Right ventricle myocardium inferior (tissue), 1 donor: ENCODE measurements at regions not wholly inside any gene's neighbourhood (a gene's known extent, or its start where the extent isn't known, plus 50 kb on each side); places are given as distances from the start of the nearest gene placed in this dataset.

Source experiments
- ATAC-seq: fragments of 200-7000 bp; cut with Tn5 transposase; one replicate; pipeline ENCODE4 v1.9.1; 2020; ENCODE audit warnings: mild to moderate bottlenecking, moderate library complexity
- DNase-seq: peaks from one replicate; pipeline ENCODE4 v3.0.0; 2021; ENCODE audit errors: missing footprints
- intact Hi-C: fragments of 100-400 bp; cut with DNase I; formaldehyde crosslinking; loops from one replicate; pipeline ENCODE4 v1.11.0; 2022
- donor health status: DM: no; HTN: yes; CAD: no; lungs with severe emphysema.

DNA sequence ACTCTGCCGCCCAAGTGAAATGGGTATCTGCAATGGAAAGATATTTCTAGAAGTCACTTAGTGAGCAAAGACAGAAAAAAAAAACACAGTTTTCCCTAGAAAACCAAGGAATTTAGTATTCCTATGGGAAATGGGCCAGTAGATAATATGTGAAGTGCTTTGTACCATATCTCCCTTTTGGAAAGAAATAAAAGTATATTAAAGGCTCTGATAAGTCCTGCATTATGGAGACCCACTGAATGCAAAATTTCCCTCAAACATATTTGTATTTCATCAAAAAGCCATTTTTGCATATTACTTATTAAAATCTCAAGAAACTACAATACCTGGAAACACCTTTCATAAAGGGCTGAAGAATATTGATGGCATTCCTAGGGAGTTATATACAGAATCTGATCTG lies 51.6 kb upstream of the DYNLRB2 start:
- ATAC-seq: no peak
- intact Hi-C loops: no loop called here
- no peak for DNase-seq

DNA sequence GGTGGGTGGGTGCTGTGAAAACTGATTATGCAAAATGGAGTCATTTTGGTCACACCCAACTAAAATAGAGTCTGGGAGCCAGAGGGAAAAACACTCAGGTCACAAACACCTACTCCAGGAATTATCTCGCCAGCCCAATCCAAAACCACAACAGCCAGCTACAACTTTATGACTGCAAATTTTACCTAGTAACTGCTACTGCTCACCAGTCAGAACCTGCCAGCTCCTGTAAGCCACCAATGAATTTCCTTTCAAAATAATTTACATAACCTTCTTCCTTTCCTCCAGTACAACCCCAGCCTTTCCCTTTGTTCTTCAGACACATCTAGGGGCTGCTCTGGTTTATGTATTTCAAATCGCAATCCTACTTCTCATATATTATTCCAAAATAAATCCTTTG lies 52.6 kb upstream of the DYNLRB2 start:
- ATAC-seq: no peak
- intact Hi-C loops: no loop called here

DNA sequence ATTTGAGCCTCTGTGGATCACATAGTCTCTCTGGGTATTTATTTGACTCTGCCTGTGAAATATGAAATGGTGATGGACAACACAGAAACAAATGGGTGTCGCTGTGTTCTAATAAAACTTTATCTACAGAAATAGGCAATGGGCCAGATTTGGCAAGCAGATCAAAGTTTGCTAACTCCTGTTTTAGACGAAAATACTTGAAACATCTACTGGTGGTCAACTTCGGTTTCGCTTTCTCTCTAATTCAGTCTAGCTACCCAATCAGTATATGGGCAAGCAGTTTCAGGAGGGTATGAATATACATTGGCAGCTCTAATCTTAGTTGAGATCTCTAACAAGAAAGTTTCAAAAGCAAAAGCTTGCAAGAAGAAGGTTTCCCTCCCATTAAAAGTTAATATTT lies 60.1 kb upstream of the DYNLRB2 start:
- ATAC-seq: no peak
- intact Hi-C loops: no loop called here

More for the DNA sequence above, 52.6 kb upstream of the DYNLRB2 start:
- DNase-seq: no peak

DNA sequence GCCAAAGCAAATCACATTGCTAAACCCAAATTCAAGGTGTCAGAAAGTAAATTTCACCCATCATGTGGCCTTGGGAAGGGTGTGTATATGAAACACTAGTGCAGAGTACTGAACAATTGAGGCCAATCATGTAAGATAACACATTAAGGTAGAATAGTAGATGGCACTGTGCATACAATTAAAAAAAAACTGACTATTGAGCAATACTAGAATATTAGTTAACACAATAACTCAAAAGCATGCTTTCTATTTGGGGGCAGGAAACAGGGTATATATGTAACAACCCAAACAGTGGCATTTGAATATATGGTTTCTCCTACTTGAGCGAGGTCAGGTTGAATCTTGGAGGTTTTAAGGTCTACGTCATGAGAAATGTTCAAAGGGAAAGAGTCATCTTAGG lies 63.0 kb upstream of the DYNLRB2 start:
- intact Hi-C loops: no loop called here
- no peak for ATAC-seq
- no peak for DNase-seq

More for the DNA sequence above, 60.1 kb upstream of the DYNLRB2 start:
- DNase-seq: no peak

DNA sequence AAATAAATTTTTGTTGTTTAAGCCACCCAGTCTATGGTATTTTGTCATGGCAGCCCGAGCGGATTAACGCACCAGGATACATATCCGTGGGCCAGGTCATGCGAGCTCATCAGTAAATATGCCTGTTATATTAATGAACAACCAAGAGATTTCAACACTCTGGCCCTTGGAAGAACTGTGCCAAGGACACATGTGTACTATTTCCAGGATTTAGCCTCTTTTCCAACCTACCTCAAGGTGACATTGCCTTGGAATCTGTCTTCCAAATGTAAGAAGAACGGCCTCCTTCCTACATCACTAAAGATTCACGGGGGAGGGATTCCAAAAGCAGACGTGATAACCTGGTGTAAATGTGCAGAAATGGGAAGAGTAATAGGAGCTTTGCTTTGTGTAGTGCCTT lies 72.8 kb upstream of the DYNLRB2 start:
- intact Hi-C loops: no loop called here
- DNase-seq (no peak), ATAC-seq (no peak)

DNA sequence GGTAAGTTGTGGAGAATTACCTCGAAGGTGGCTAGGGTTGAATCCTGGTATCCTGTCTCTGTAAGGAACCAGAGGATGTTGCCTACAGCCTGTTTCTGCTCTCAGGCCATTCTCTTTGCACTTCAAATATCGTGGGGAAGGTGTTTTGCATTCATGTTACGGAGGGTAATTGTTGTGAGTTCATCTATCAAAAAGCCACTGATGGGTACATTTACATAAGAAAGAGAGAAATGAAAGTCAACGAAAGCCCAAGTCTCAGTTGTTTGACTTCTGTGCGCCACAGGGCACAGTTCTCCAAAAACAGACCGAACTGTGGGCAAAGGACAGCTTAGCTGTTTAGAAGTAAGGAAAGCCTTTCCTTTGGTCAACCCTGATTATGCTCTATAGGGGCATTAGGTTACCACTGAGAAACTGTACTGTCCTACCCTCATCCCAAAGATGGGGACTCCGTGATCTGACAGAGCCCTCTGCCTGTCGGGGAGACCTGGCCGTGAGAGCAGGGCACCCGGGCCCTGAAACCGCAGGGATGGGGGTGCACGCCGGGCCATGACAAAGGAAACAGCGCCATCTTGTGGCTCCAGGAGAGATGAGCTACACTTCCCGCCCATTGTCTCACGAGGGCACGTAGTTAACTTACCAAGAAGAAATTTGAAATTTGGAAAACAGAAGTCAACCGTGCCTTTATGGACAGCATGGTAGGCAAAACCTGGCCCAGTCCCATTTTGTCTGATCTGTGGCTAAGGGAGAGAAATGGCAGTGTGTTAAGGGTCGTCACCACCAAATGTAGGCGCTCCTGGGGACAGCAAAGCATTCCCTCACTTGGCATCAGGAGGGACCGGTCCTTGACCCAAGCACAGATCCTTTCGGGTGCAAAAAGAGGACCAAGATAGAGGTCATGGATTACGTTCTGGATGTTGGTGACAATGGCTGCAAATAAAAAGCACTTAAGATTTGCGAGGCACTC lies 74.5 kb upstream of the DYNLRB2 start:
- ATAC-seq (peak; percentile 69), DNase-seq (no peak)
- intact Hi-C loops: no loop called here

DNA sequence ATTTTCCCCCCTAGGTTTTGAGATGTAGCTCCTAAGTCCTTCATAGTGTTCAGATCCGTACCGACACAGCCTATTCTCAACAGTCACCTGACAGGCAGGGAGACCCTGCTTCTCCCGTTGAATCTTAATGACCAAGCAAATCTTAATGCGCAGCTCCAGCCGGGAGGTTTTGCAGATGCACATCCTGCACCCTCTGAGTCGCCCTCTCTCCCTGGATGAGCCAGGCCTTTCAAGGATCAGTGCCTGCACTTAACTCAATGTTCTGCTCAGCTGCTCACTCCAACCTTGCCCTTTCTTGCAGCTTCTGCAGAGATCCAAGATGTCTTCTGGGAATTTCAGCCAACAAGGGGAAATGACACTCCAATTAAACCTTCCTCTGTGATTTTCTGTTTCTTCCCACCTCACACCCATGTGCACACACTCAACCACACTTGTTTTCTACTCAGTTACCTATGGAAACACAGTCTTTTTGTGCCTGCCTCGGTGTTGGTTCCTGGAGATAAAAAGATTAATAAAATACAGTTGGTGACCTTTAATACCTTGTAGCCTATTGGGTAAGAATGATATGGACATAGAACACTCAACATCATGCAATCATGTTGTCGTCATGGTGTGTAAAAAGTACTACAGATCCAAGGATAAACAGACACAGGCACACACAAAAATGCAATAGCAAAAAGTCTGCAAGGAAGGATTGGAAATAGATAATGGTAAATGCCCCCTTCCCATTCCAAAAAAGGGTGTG lies 76.9 kb upstream of the DYNLRB2 start:
- intact Hi-C loops: no loop called here
- DNase-seq: no peak
- ATAC-seq: no peak

DNA sequence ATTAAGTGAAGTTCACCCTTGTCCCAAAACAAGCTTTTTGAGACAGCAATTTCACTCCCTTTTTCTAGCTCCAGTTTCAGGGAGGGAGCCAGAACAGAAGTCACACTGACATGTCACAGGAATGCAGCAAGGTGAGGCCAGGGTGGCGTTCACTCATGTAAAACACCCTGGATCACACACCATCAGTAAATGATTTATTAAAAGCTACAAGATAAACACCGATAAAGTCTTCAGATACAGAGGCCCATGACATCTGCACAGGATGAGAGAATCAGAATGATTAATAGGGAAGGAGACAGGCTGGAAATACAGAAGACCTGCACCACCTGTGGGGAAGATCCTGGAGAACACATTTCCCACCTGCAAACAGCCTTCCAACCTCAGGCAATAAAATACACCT lies 77.5 kb upstream of the DYNLRB2 start:
- ATAC-seq (no peak), DNase-seq (no peak)
- intact Hi-C loops: no loop called here

DNA sequence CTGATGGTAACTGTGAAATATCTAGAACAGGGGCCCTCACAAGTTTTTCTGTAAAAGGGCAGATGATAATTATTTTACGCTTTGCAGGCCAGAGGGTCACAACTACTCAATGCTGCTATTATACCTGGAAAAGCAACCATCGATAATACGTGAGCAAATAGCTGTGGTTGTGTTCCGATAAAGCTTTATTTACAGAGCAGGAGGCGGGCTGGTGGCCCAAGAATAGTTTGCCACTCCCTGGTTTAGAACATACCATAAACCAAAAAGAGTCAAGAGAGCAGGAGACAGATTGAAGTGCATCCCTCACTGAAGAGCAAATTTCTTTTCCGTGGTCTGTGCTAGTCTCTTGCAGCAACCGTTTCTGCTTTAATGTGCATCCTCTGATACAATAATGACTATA lies 77.9 kb upstream of the DYNLRB2 start:
- DNase-seq: no peak
- ATAC-seq: no peak
- intact Hi-C loops: no loop called here

DNA sequence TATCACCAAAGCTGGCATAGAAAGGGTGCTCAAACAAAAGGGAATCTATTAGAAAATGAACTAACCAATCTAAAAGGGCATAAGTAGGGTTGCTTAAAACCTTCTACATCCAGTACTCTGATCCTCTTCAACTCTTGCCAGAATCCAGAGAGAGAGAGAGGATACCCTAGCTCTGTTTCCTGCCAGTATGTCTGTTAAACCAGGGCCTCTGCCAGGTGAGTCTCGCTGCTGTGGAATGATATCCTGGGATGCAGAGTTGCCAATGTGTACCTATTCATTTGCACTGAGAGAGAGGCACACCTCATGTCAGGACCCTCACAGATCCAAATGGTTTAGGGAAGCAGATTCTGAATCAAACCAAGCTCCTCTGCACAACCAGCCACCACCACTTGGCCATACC lies 79.8 kb upstream of the DYNLRB2 start:
- intact Hi-C loops: no loop called here
- no peak for DNase-seq
- ATAC-seq: no peak

DNA sequence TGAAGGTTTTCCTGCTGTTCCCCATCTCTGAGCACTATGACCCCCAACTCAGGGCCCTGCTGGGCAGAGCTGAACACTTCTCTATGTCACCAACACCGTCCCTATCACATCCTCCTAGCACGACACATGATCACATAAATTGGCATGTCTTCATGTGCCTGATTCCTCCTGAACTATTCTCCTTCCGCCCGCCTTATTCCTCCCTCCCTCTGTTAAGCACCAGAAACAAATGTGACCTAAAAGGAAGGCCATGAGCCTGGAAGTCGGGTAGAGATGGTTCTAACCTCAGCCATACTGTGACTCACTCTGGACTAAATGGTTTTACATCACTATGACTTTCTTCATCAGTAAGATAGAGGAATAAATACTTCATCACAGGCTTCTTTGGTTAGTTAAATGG lies 80.8 kb upstream of the DYNLRB2 start:
- ATAC-seq (peak; percentile 65), DNase-seq (no peak)
- intact Hi-C loops: no loop called here

DNA sequence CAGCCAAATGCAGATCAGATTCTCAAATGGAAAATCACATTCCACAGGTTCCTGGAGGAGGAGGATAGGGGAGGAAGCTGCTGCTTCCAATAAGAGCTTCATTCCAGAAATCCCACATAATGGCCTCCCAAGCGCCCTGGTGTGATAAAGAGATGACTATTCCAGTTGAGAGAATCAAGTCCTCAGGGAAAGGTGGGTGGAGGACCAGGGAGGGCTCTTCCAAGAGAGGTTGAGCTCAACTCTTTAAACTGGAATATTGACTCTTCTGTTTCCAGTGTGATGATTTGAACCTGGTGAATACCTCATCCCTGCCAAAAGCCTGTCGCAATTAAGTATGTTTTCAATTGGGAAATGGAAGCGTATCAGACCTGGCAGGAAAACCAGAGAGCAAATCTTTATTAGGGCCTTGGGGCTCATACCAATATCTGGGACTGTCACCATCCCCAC lies 81.4 kb upstream of the DYNLRB2 start:
- peak; percentile 89 for ATAC-seq
- intact Hi-C loops: no loop called here
- DNase-seq: no peak

DNA sequence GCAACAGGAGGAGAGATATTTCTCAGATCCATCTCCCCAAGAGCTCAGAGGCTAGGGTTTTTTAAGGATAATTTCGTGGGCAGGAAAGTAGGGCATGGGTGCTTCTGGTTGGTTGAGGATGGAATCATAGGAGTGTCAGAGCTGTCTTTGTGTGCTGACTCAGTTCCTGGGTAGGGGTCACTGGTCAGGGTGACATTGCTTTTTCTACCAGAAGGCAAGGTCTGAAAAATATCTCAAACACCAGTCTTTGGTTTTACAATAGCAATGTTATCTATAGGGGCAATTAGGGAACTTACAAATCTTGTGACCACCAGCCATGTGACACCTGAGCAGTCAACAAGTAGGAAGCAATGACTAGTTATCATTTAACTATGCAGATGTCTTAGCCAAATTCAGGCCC lies 82.9 kb upstream of the DYNLRB2 start:
- no peak for DNase-seq
- no peak for ATAC-seq
- intact Hi-C loops: no loop called here

DNA sequence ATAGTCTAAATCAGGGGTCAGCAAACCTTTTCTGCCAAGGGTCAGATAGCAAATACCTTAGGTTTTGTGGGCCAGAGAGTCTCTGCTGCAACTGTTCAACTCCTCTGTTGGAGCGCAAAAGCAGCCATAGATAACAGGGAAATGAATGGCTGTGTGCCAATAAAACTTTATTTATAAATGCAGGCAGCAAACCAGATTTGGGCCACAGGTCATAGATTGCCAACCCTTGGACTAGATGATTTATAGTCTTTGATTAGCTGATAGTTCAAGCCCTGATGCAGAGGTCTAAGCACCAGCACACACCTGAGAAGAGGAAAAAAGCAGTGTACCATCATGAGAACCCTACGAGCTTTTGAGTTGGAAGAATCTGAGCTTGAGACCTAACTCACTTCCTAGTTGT lies 86.0 kb upstream of the DYNLRB2 start:
- no peak for DNase-seq
- ATAC-seq: no peak
- intact Hi-C loops: no loop called here

DNA sequence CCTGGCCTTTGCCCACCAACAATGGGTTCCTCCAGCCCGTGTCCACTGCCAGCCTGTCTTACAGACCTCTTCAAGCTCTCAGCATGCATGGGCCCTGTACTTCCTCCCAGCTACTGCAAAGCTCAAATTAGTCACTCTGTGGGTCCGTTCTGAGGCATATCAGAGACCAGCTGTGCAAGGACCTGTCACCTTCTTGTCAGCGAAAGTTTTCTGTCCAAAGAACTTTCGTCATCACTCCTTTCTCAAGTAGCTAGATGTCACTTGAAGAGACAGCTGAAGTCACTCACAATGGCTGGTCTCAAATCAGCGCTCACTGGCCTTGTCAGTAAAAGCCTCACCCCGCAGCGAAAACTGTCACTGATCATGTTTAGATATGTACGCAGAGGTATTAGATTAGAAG lies 91.4 kb upstream of the DYNLRB2 start:
- ATAC-seq (no peak), DNase-seq (no peak)
- intact Hi-C loops: no loop called here

DNA sequence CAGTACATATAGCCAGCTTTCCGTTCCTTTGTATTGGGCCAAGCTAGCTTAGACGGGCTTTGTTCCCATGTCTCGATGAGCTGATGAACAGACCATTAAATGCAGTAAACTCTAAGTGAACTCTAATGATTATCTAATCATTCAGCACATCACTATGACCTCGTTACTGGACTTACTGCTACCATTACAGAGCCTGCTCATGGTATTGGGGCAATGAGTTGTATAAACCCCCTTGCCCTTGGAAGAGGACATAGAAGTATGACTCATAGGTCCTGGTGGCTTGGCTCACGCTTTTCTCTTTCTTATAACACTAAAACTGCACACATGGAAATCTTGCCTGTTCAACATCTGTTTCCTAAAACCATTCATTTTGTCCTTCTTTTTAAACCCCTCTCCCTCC lies 93.6 kb upstream of the DYNLRB2 start:
- DNase-seq (no peak), ATAC-seq (no peak)
- intact Hi-C loops: no loop called here

DNA sequence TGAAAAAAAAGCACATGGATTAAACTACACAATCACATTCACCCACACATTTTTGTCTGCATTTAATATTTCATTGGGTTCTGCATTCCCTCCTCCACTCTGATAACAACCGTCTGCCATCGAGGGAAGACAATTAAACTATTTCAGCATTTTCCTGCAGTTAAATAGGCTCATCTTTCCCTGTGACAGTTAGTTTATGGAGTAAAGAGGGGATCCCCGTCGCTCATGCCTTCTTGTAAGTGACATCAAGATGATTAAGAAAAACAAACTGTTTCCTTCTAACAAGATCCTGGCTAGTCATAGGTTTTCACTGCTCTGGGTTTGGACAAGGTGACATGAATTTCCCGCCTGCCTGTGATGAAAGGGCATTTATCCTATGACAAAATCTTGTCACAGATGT lies 98.0 kb upstream of the DYNLRB2 start:
- ATAC-seq (no peak), DNase-seq (no peak)
- intact Hi-C loops: no loop called here

DNA sequence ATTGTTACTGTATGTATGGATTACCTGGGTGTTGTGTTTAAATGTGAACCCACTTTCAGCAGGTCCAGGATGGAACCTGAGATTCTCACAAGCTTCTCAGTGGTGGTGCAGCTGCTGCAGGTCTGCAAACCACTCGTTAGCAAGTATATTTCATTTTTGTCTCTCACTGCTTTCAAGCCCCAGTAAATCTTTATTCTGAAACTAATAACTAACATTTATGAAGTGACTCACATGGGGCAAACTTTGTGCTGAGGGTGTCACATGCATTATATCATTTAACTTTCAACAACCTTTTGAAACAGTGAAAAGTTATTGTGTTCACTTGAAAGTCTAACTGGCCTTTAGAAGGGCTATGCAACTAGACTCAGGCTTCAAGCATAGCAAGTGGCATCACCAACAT lies 98.9 kb upstream of the DYNLRB2 start:
- intact Hi-C loops: no loop called here
- ATAC-seq (no peak), DNase-seq (no peak)

DNA sequence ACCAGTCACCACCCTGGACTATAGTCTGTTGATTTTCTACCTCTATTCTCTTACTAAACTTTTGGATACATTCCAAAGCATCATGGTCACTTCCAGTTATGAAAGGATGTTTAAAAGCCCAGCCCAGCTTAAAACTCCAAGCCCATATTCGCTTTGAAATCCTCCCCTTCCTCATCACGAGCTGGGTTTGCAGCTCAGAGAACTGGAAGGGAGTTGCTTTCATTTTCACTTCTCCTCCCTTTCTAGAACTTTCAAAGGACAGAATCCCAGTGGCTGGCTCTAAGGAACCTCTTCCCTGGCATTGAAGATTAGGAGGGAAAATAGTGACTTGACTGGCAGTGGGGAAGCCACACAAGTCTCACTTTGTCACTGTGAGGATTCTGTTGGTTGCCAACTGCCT lies 100.1 kb upstream of the DYNLRB2 start:
- DNase-seq (no peak), ATAC-seq (no peak)
- intact Hi-C loops: no loop called here

DNA sequence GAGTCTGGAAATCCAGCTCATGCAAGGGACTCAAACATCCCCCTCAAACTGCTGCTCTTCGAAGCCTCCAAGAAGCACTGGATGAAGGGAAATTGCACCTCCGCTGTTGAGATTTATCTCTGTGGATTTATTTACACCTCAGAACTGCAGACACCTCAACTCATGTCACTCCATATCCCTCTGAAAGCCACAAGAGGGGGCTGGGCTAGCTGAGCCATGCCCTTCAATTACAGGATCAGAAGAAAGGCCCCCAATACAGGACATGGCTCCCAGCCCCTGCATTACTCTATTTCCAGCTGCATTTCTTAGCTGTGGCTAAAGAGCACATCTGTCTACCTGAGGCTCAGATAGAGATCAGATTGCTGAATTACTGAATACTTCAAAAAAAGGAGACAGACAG lies 103.1 kb upstream of the DYNLRB2 start:
- no peak for ATAC-seq
- intact Hi-C loops: no loop called here

More for the DNA sequence above, 103.1 kb upstream of the DYNLRB2 start:
- DNase-seq: no peak
